ENCODE measurements at regions not wholly inside any gene's neighbourhood (a gene's known extent, or its start where the extent isn't known, plus 50 kb on each side); places are given as distances from the start of the nearest gene placed in this dataset.

- H3K27me3 ChIP-seq (ENCODE audit: insufficient read depth in 3 of 3, low read length in 2 of 3): peaks cover 0 to 20% (median 0%) of the 10 kb centered on the region in 3 donors
- no peaks in the 10 kb centered on the region for H3K36me3 ChIP-seq (ENCODE audit: insufficient read depth in 1 of 2, low read depth in 1 of 2)
- no peak overlapping the region for H3K4me3 ChIP-seq
- DNase-seq (no peak), ATAC-seq (no peak)
- H3K9me3 ChIP-seq: peaks cover 5% of the 10 kb centered on the region
- no peaks in the 10 kb centered on the region for H3K4me1 ChIP-seq
- 62 to 79% (median 70%) methylated on average over 11 of the region's 11 CpGs for WGBS, 3 donors
- intact Hi-C loops (cut with DNase I): no loop called here
- TF ChIP-seq CTCF (IDR thresholded peaks at IDR 0.05): no peak
- H3K27ac ChIP-seq: no peak overlapping the region
Measured at GRCh38 chrX:19195243-19195610, 73.0 kb upstream of the ADGRG2 start.

GRCh38 chrX:19198473-19198872 lies 76.2 kb upstream of the ADGRG2 start:
- 73 to 95% (median 80%) methylated on average over 2 of the region's 2 CpGs for WGBS, 3 donors
- Histone ChIP-seq H3K4me3 (no peak overlapping the region), H3K27me3 (ENCODE audit: insufficient read depth in 3 of 3, low read length in 2 of 3) (peaks cover 0 to 20% (median 0%) of the 10 kb centered on the region in 3 donors), H3K9me3 (no peaks in the 10 kb centered on the region), H3K27ac (no peak overlapping the region), H3K4me1 (no peaks in the 10 kb centered on the region), H3K36me3 (ENCODE audit: insufficient read depth in 1 of 2, low read depth in 1 of 2) (no peaks in the 10 kb centered on the region)
- intact Hi-C loops (cut with DNase I): no loop called here
- DNase-seq (no peak), ATAC-seq (no peak)
- no peak for TF ChIP-seq CTCF (IDR thresholded peaks at IDR 0.05)

- no peaks in the 10 kb centered on the region for H3K9me3 ChIP-seq
- DNase-seq (no peak), ATAC-seq (no peak)
- H3K4me1 ChIP-seq: no peaks in the 10 kb centered on the region
- H3K27ac ChIP-seq: no peak overlapping the region
- 5 to 24% (median 9%) methylated on average over 1 of the region's 1 CpG for WGBS, 3 donors
- no peaks in the 10 kb centered on the region for H3K36me3 ChIP-seq (ENCODE audit: insufficient read depth in 1 of 2, low read depth in 1 of 2)
- no peak overlapping the region for H3K4me3 ChIP-seq
- intact Hi-C loops (cut with DNase I): no loop called here
- TF ChIP-seq CTCF (IDR thresholded peaks at IDR 0.05): no peak
- H3K27me3 ChIP-seq (ENCODE audit: insufficient read depth in 3 of 3, low read length in 2 of 3): no peaks in the 10 kb centered on the region
Measured at GRCh38 chrX:19202171-19202570, 79.9 kb upstream of the ADGRG2 start.

GRCh38 chrX:19204636-19205035 lies 82.4 kb upstream of the ADGRG2 start:
- 56 to 70% (median 67%) methylated on average over 6 of the region's 6 CpGs for WGBS, 3 donors
- TF ChIP-seq CTCF (IDR thresholded peaks at IDR 0.05): no peak
- Histone ChIP-seq H3K36me3 (ENCODE audit: insufficient read depth in 1 of 2, low read depth in 1 of 2) (no peaks in the 10 kb centered on the region), H3K4me3 (no peak overlapping the region), H3K9me3 (no peaks in the 10 kb centered on the region), H3K27ac (no peak overlapping the region), H3K4me1 (no peaks in the 10 kb centered on the region), H3K27me3 (ENCODE audit: insufficient read depth in 3 of 3, low read length in 2 of 3) (no peaks in the 10 kb centered on the region)
- intact Hi-C loops (cut with DNase I): no loop called here
- ATAC-seq (no peak), DNase-seq (no peak)

GRCh38 chrX:19212037-19212436 lies 89.8 kb upstream of the ADGRG2 start:
- Histone ChIP-seq H3K27me3 (ENCODE audit: insufficient read depth in 3 of 3, low read length in 2 of 3) (no peaks in the 10 kb centered on the region), H3K36me3 (ENCODE audit: insufficient read depth in 1 of 2, low read depth in 1 of 2) (no peaks in the 10 kb centered on the region), H3K9me3 (no peaks in the 10 kb centered on the region), H3K4me1 (no peaks in the 10 kb centered on the region), H3K27ac (no peak overlapping the region), H3K4me3 (no peak overlapping the region)
- DNase-seq: no peak
- no peak for ATAC-seq
- intact Hi-C loops (cut with DNase I): no loop called here
- TF ChIP-seq CTCF (IDR thresholded peaks at IDR 0.05): no peak

Measured in psoas muscle (tissue), 7 donors.